HEK293T (cell line): ENCODE measurements at regions not wholly inside any gene's neighbourhood (a gene's known extent, or its start where the extent isn't known, plus 50 kb on each side); places are given as distances from the start of the nearest gene placed in this dataset.

Source experiments
- LEF1 ChIP-seq: fragments of 450-650 bp; IDR thresholded peaks from 2 replicates; pipeline ENCODE4 v1.6.1; 2017; ENCODE audit warnings: mild to moderate bottlenecking, borderline replicate concordance
- SP1 ChIP-seq: fragments of 450-650 bp; IDR thresholded peaks from 2 replicates; pipeline ENCODE4 v1.6.1; 2017

GRCh38 chr17:83146347-83146746, 66.9 kb downstream of the METRNL start:
- TF ChIP-seq SP1 (no peak), LEF1 (no peak)
